H1 (cell line): ENCODE measurements at regions not wholly inside any gene's neighbourhood (a gene's known extent, or its start where the extent isn't known, plus 50 kb on each side); places are given as distances from the start of the nearest gene placed in this dataset.

Experiments used
- CTCF ChIA-PET: fragments of 300-600 bp; sonication (Branson Sonifier 250); formaldehyde crosslinking; loops from one replicate; lab custom pipeline; 2021; ENCODE audit not compliant: partially characterized antibody; lab: Charles Lee
- POLR2A ChIA-PET: fragments of 300-600 bp; sonication (Branson Sonifier 250); formaldehyde crosslinking; loops from one replicate; lab custom pipeline; 2021; ENCODE audit warnings: inconsistent platforms; ENCODE audit not compliant: partially characterized antibody; lab: Charles Lee
- DNase-seq, 2 experiments: peaks; one replicate each; pipeline versions ENCODE4 v3.0.0 to v3.0.0-alpha.2; 2010 to 2022; ENCODE audit warnings: low spot score in 2 of 2, low read depth in 1 of 2, mixed read lengths in 1 of 2
- FAIRE-seq: peaks from 2 replicates; lab custom pipeline; 2011; peaks lifted over from hg19 to GRCh38; lab: Jason Lieb, UNC
- H2AFZ ChIP-seq: 2 replicates; pipeline ENCODE4 v1.8.1; 2012; ENCODE audit warnings: low read length, inconsistent platforms
- H2AK5ac ChIP-seq: 2 replicates; pipeline ENCODE4 v1.6.1; 2013; ENCODE audit warnings: low read depth, low read length
- H2BK120ac ChIP-seq: replicated peaks from 2 replicates; pipeline ENCODE3; 2013; ENCODE audit warnings: low read depth, low read length, inconsistent platforms
- H2BK12ac ChIP-seq: 2 replicates; pipeline ENCODE4 v1.6.1; 2013; ENCODE audit warnings: low read depth, low read length
- H2BK15ac ChIP-seq: 2 replicates; pipeline ENCODE4 v1.6.1; 2013; ENCODE audit warnings: low read length
- H2BK20ac ChIP-seq: 2 replicates; pipeline ENCODE4 v1.6.1; 2013; ENCODE audit warnings: low read length
- H2BK5ac ChIP-seq: 2 replicates; pipeline ENCODE4 v1.6.1; 2013; ENCODE audit warnings: low read depth, low read length
- H3K14ac ChIP-seq: 2 replicates; pipeline ENCODE4 v1.6.1; 2013; ENCODE audit warnings: inconsistent platforms; ENCODE audit not compliant: insufficient read length
- H3K18ac ChIP-seq: 2 replicates; pipeline ENCODE4 v1.6.1; 2013; ENCODE audit warnings: low read length; ENCODE audit errors: extremely low read depth
- H3K23ac ChIP-seq: 2 replicates; pipeline ENCODE4 v1.6.1; 2013; ENCODE audit warnings: inconsistent platforms; ENCODE audit not compliant: insufficient read length
- H3K23me2 ChIP-seq: 2 replicates; pipeline ENCODE4 v1.6.1; 2013; ENCODE audit warnings: low read depth, low read length
- H3K27ac ChIP-seq: 2 replicates; pipeline ENCODE4 v1.6.1; 2011; ENCODE audit warnings: low read depth, low read length, inconsistent platforms
- H3K27me3 ChIP-seq, 4 experiments: replicated peaks in 1 of 4; 1 replicate in 1 of 4; 2 replicates in 3 of 4; pipeline versions ENCODE4 v1.6.1 to v1.8.1; 2011 to 2013; ENCODE audit warnings: low read length in 3 of 4, mild to moderate bottlenecking in 3 of 4, inconsistent platforms in 2 of 4, mixed read lengths in 2 of 4, moderate library complexity in 1 of 4; ENCODE audit not compliant: control insufficient read depth in 3 of 4, insufficient read depth in 3 of 4; ENCODE audit errors: extremely low read depth in 1 of 4
- H3K36me3 ChIP-seq, 4 experiments: 2 replicates each; pipeline versions ENCODE4 v1.6.1 to v1.8.1; 2011 to 2013; ENCODE audit warnings: mild to moderate bottlenecking in 4 of 4, low read length in 3 of 4, moderate library complexity in 2 of 4, control low read depth in 1 of 4, inconsistent platforms in 1 of 4; ENCODE audit not compliant: insufficient read depth in 4 of 4, control insufficient read depth in 2 of 4
- H3K4ac ChIP-seq: replicated peaks from 2 replicates; pipeline ENCODE3; 2013; ENCODE audit warnings: low read length, low read depth, mixed read lengths, inconsistent platforms; ENCODE audit not compliant: insufficient read length
- H3K4me1 ChIP-seq, 4 experiments: replicated peaks in 1 of 4; 1 replicate in 1 of 4; 2 replicates in 3 of 4; pipeline versions ENCODE4 v1.6.1 to v1.8.1; 2011 to 2013; ENCODE audit warnings: low read length in 3 of 4, inconsistent platforms in 2 of 4, mixed read lengths in 1 of 4; ENCODE audit not compliant: insufficient read depth in 4 of 4, control insufficient read depth in 3 of 4
- H3K4me2 ChIP-seq, 2 experiments: 2 replicates each; pipeline versions ENCODE4 v1.6.1 to v1.8.1; 2011 to 2013; ENCODE audit warnings: low read depth in 2 of 2, low read length in 2 of 2, control low read depth in 1 of 2, inconsistent platforms in 1 of 2, mild to moderate bottlenecking in 1 of 2; ENCODE audit not compliant: insufficient read depth in 1 of 2
- H3K4me3 ChIP-seq, 4 experiments: fragments of 200-600, 300-600 bp in 1 of 4; sonication (generic), shearing (Covaris generic), sonication (Bioruptor Twin) in 1 of 4; 2 replicates each; pipeline versions ENCODE4 v1.5.1 to v1.8.1; 2011 to 2016; ENCODE audit warnings: low read length in 4 of 4, low read depth in 3 of 4, control low read depth in 2 of 4, inconsistent platforms in 2 of 4, mild to moderate bottlenecking in 2 of 4, mixed read lengths in 1 of 4, moderate library complexity in 1 of 4; ENCODE audit not compliant: insufficient read depth in 2 of 4; ENCODE audit errors: extremely low read depth in 1 of 4
- H3K56ac ChIP-seq: replicated peaks from 2 replicates; pipeline ENCODE3; 2013; ENCODE audit warnings: low read depth, mild to moderate bottlenecking, mixed read lengths, low read length, inconsistent platforms; ENCODE audit not compliant: insufficient read length
- H3K79me1 ChIP-seq: 2 replicates; pipeline ENCODE4 v1.6.1; 2013; ENCODE audit warnings: low read depth, low read length, control low read depth
- H3K79me2 ChIP-seq, 2 experiments: 2 replicates each; pipeline versions ENCODE4 v1.6.1 to v1.8.1; 2012 to 2013; ENCODE audit warnings: low read length in 2 of 2, mild to moderate bottlenecking in 2 of 2, inconsistent platforms in 1 of 2; ENCODE audit not compliant: insufficient read depth in 2 of 2, control insufficient read depth in 1 of 2
- H3K9ac ChIP-seq, 4 experiments: replicated peaks in 1 of 4; 1 replicate in 1 of 4; 2 replicates in 3 of 4; pipeline versions ENCODE4 v1.6.1 to v1.8.1; 2011 to 2013; ENCODE audit warnings: low read depth in 3 of 4, low read length in 3 of 4, control low read depth in 2 of 4, mild to moderate bottlenecking in 2 of 4, moderate library complexity in 2 of 4, inconsistent platforms in 1 of 4; ENCODE audit errors: extremely low read depth in 1 of 4
- H3K9me3 ChIP-seq, 2 experiments: 2 replicates each; pipeline versions ENCODE4 v1.6.1 to v1.8.1; 2012 to 2013; ENCODE audit warnings: mild to moderate bottlenecking in 2 of 2, moderate library complexity in 2 of 2, control low read depth in 1 of 2, inconsistent platforms in 1 of 2, low read depth in 1 of 2, low read length in 1 of 2, mixed read lengths in 1 of 2; ENCODE audit not compliant: insufficient read depth in 2 of 2
- H4K20me1 ChIP-seq, 2 experiments: replicated peaks in 1 of 2; 2 replicates each; pipeline versions ENCODE3 to v1.8.1; 2011 to 2013; ENCODE audit warnings: inconsistent platforms in 2 of 2, low read length in 2 of 2, mild to moderate bottlenecking in 1 of 2; ENCODE audit not compliant: insufficient read depth in 2 of 2, control insufficient read depth in 1 of 2
- H4K5ac ChIP-seq: 2 replicates; pipeline ENCODE4 v1.6.1; 2013; ENCODE audit warnings: low read length, low read depth, mixed read lengths, inconsistent platforms; ENCODE audit not compliant: insufficient read length
- H4K8ac ChIP-seq: 2 replicates; pipeline ENCODE4 v1.8.0; 2013; ENCODE audit warnings: mild to moderate bottlenecking, moderate library complexity, low read length, inconsistent platforms; ENCODE audit not compliant: insufficient read depth; ENCODE audit errors: extremely low read depth
- H4K91ac ChIP-seq: replicated peaks from 2 replicates; pipeline ENCODE3; 2013; ENCODE audit warnings: low read length, mixed read lengths, inconsistent platforms; ENCODE audit not compliant: insufficient read length
- PHF8 ChIP-seq: fragments of 200-600 bp; sonication (generic); conservative IDR thresholded peaks from 2 replicates; pipeline ENCODE4 v1.7.1; 2012; ENCODE audit warnings: low read depth, mild to moderate bottlenecking, inconsistent platforms, low read length, moderate library complexity
- TAF7 ChIP-seq: optimal IDR thresholded peaks from 2 replicates; pipeline ENCODE3; 2011; ENCODE audit warnings: low read depth, mild to moderate bottlenecking, inconsistent platforms, low read length, moderate library complexity, borderline replicate concordance
- ZNF274 ChIP-seq: IDR thresholded peaks from 2 replicates; pipeline ENCODE4 v1.7.0; 2012; ENCODE audit warnings: low read length, borderline replicate concordance; ENCODE audit errors: extremely low read depth
- WGBS, 2 experiments: shearing (Covaris generic) in 1 of 2; methylation state at CpG; one replicate each; pipeline versions ENCODE4 v1.1.6 to v1.1.7; 2013 to 2015; ENCODE audit warnings: low lambda C conversion rate in 2 of 2, mixed read lengths in 2 of 2, inconsistent platforms in 1 of 2, low coverage in 1 of 2, missing lambda C conversion rate in 1 of 2; ENCODE audit not compliant: insufficient replicate concordance in 2 of 2, insufficient coverage in 1 of 2, insufficient read length in 1 of 2; ENCODE audit errors: extremely low coverage in 1 of 2, missing lambda C conversion rate in 1 of 2; 5-methylcytosine and 5-hydroxymethylcytosine counted together

DNA sequence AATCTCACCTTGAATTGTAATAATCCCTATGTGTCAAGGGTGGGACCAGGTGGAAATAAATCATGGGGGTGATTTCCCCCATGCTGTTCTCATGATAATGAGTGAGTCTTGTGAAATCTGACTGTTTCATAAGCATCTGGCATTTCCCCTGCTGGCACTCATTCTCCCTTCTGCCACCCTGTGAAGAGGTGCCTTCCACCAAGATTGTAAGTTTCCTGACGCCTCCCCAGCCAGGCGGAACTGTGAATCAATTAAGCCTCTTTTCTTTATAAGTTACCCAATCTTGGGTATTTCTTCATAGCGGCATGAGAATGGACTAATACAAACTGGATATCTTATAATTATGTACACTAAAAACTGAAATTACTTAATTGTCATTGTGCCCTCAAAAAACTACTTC lies 189.2 kb upstream of the API5 start:
- H2BK12ac ChIP-seq: no peak overlapping the region
- H2BK120ac ChIP-seq: no peak overlapping the region
- no peak overlapping the region for H2BK20ac ChIP-seq
- 81% methylated on average over 3 of the region's 3 CpGs; no CpG with 5 or more reads in 1 of the 2 experiments for WGBS, 2 experiments
- H2BK5ac ChIP-seq: no peak overlapping the region
- no peak for TF ChIP-seq ZNF274
- TF ChIP-seq TAF7: no peak
- no peak for TF ChIP-seq PHF8
- TF ChIP-seq, all 59 proteins: peak for 0
- H4K5ac ChIP-seq: no peak overlapping the region
- H3K4me2 ChIP-seq: no peak overlapping the region
- no peaks in the 10 kb centered on the region for H3K4me1 ChIP-seq
- H2AFZ ChIP-seq: no peak overlapping the region
- H3K4ac ChIP-seq: no peak overlapping the region
- H4K8ac ChIP-seq: no peak overlapping the region
- ChIA-PET POLR2A (no interaction called here), CTCF (interaction anchor here (0.6 kb wide), 1 partner anchor 242 kb away, joined by 4 read pairs; no protein-coding TSS in a partner anchor)
- no peaks in the 10 kb centered on the region for H3K79me1 ChIP-seq
- DNase-seq (no peak), FAIRE-seq (no peak)
- no peak overlapping the region for H3K9ac ChIP-seq
- no peak overlapping the region for H3K56ac ChIP-seq
- no peak overlapping the region for H3K18ac ChIP-seq
- no peak overlapping the region for H3K14ac ChIP-seq
- no peaks in the 10 kb centered on the region for H3K23me2 ChIP-seq
- H3K27me3 ChIP-seq: no peaks in the 10 kb centered on the region
- H4K91ac ChIP-seq: no peak overlapping the region
- no peak overlapping the region for H2BK15ac ChIP-seq
- no peak overlapping the region for H3K23ac ChIP-seq
- no peak overlapping the region for H3K27ac ChIP-seq
- H3K4me3 ChIP-seq: no peak overlapping the region
- no peaks in the 10 kb centered on the region for H4K20me1 ChIP-seq
- H3K36me3 ChIP-seq: no peaks in the 10 kb centered on the region
- H3K9me3 ChIP-seq: peaks cover 0 to 9% of the 10 kb centered on the region in 2 experiments; a peak in 2 of 4 replicates
- no peaks in the 10 kb centered on the region for H3K79me2 ChIP-seq
- no peak overlapping the region for H2AK5ac ChIP-seq
